HepG2 (cell line): ENCODE measurements at regions not wholly inside any gene's neighbourhood (a gene's known extent, or its start where the extent isn't known, plus 50 kb on each side); places are given as distances from the start of the nearest gene placed in this dataset.

Source experiments
- ATAC-seq: fragments of 200-7000 bp; cut with Tn5 transposase; 3 replicates; pipeline ENCODE4 v1.9.1; 2020; ENCODE audit warnings: mild to moderate bottlenecking, moderate library complexity
- BruUV-seq: library from RNA; stranded (reverse); fragments of 400-500 nt; replicated peaks from 2 replicates; lab custom pipeline; 2021; lab: Mats Ljungman, UMichigan
- CTCF ChIA-PET: fragments of 300-600 bp; formaldehyde crosslinking; extraction: SDS; loops from one replicate; lab custom pipeline; 2021; ENCODE audit warnings: low total read pairs, inconsistent platforms, low intra/inter-chr PET ratio; lab: Yijun Ruan, JAX
- POLR2A ChIA-PET: fragments of 350-600 bp; sonication (Branson Sonifier 250); formaldehyde crosslinking; loops from one replicate; lab custom pipeline; 2020; ENCODE audit warnings: antibody characterized with exemption, inconsistent platforms; lab: Yijun Ruan, JAX
- DNase-seq: peaks from one replicate; pipeline ENCODE4 v3.0.0-alpha.2; 2015; ENCODE audit warnings: low spot score
- FAIRE-seq: peaks from 3 replicates; lab custom pipeline; 2011; peaks lifted over from hg19 to GRCh38; lab: Jason Lieb, UNC
- H2AFZ ChIP-seq: one replicate; pipeline ENCODE4 v1.6.1; 2011; ENCODE audit warnings: low read length, inconsistent platforms
- H3K27ac ChIP-seq: fragments of 300-600 bp; 3 replicates; pipeline ENCODE4 v1.8.0; 2011; ENCODE audit warnings: mixed run types, mild to moderate bottlenecking, mixed read lengths, low read length, inconsistent platforms; ENCODE audit not compliant: insufficient read depth; ENCODE audit errors: extremely low read length
- H3K27me3 ChIP-seq, 2 experiments: fragments of 200-600 bp in 1 of 2; 2 replicates in 1 of 2; 3 replicates in 1 of 2; pipeline versions ENCODE4 v1.6.0 to v1.8.0; 2011; ENCODE audit warnings: low read length in 2 of 2, mild to moderate bottlenecking in 2 of 2, moderate library complexity in 2 of 2, inconsistent platforms in 1 of 2; ENCODE audit not compliant: insufficient read depth in 2 of 2, control insufficient read depth in 1 of 2
- H3K36me3 ChIP-seq, 2 experiments: fragments of 200-600 bp in 1 of 2; replicated peaks in 1 of 2; 2 replicates in 1 of 2; 3 replicates in 1 of 2; pipeline versions ENCODE4 v1.5.1 to v1.8.0; 2011; ENCODE audit warnings: low read length in 2 of 2, inconsistent platforms in 1 of 2; ENCODE audit not compliant: insufficient read depth in 2 of 2, control insufficient read depth in 1 of 2
- H3K4me1 ChIP-seq: 2 replicates; pipeline ENCODE4 v1.5.1; 2012; ENCODE audit warnings: low read length, inconsistent platforms; ENCODE audit not compliant: insufficient read depth
- H3K4me2 ChIP-seq: 2 replicates; pipeline ENCODE4 v1.6.0; 2011; ENCODE audit warnings: low read depth, low read length, inconsistent platforms
- H3K4me3 ChIP-seq, 3 experiments: fragments of 200-600 bp in 1 of 3; sonication (generic), shearing (Covaris generic) in 1 of 3; replicated peaks in 1 of 3; 2 replicates each; pipeline ENCODE4 v1.5.1; 2011 to 2016; ENCODE audit warnings: low read length in 3 of 3, inconsistent platforms in 2 of 3, low read depth in 2 of 3, mild to moderate bottlenecking in 2 of 3, control low read depth in 1 of 3, mixed read lengths in 1 of 3; ENCODE audit not compliant: insufficient read depth in 1 of 3
- H3K79me2 ChIP-seq: one replicate; pipeline ENCODE4 v1.6.1; 2011; ENCODE audit warnings: low read length, inconsistent platforms; ENCODE audit not compliant: insufficient read depth
- H3K9ac ChIP-seq: 2 replicates; pipeline ENCODE4 v1.6.0; 2011; ENCODE audit warnings: mild to moderate bottlenecking, low read depth, low read length, inconsistent platforms; ENCODE audit not compliant: insufficient read depth
- H3K9me3 ChIP-seq: 2 replicates; pipeline ENCODE4 v1.5.1; 2012; ENCODE audit warnings: mild to moderate bottlenecking, low read length
- H4K20me1 ChIP-seq: 2 replicates; pipeline ENCODE4 v1.6.0; 2011; ENCODE audit warnings: inconsistent platforms, mild to moderate bottlenecking, low read length, moderate library complexity; ENCODE audit not compliant: insufficient read depth
- EED ChIP-seq: sonication (generic); formaldehyde crosslinking; IDR thresholded peaks from 2 replicates; pipeline ENCODE4 v1.5.0; 2020; ENCODE audit warnings: mild to moderate bottlenecking, missing genetic modification reagents
- FOXA3 ChIP-seq: IDR thresholded peaks from 2 replicates; pipeline ENCODE4 v1.6.1; 2016; ENCODE audit warnings: missing genetic modification reagents, missing compliant biosample characterization
- ISX ChIP-seq: sonication (generic); formaldehyde crosslinking; conservative IDR thresholded peaks from 2 replicates; pipeline ENCODE4 v1.5.0; 2020; ENCODE audit warnings: missing genetic modification reagents
- KDM2A ChIP-seq: sonication (generic); formaldehyde crosslinking; IDR thresholded peaks from 2 replicates; pipeline ENCODE4 v1.4.0; 2020; ENCODE audit warnings: low read depth, missing genetic modification reagents, borderline replicate concordance
- PCBP1 ChIP-seq: fragments of 200-400 bp; formaldehyde crosslinking; IDR thresholded peaks from 2 replicates; pipeline ENCODE4 v1.6.1; 2017; ENCODE audit warnings: mild to moderate bottlenecking, low read depth, low read length, borderline replicate concordance
- RFX3 ChIP-seq: IDR thresholded peaks from 2 replicates; pipeline ENCODE4 v1.6.1; 2016; ENCODE audit warnings: missing biosample characterization, missing genetic modification reagents
- SOX5 ChIP-seq: IDR thresholded peaks from 2 replicates; pipeline ENCODE4 v1.6.1; 2016; ENCODE audit warnings: borderline replicate concordance
- ZNF10 ChIP-seq: sonication (generic); formaldehyde crosslinking; IDR thresholded peaks from 2 replicates; pipeline ENCODE4 v1.4.0; 2020; ENCODE audit warnings: mild to moderate bottlenecking, low read depth, missing genetic modification reagents, borderline replicate concordance
- ZNF235 ChIP-seq: sonication (generic); formaldehyde crosslinking; IDR thresholded peaks from 2 replicates; pipeline ENCODE4 v1.8.1; 2023; ENCODE audit warnings: mild to moderate bottlenecking, missing genetic modification reagents, borderline replicate concordance
- ZNF558 ChIP-seq: sonication (generic); formaldehyde crosslinking; IDR thresholded peaks from 2 replicates; pipeline ENCODE4 v1.9.0; 2022; ENCODE audit warnings: mild to moderate bottlenecking, missing genetic modification reagents, borderline replicate concordance
- ZNF7 ChIP-seq: IDR thresholded peaks from 2 replicates; pipeline ENCODE4 v1.6.1; 2016; ENCODE audit warnings: missing biosample characterization, missing genetic modification reagents
- WGBS: methylation state at CpG from one replicate; pipeline ENCODE4 v1.1.6; 2017; ENCODE audit warnings: low lambda C conversion rate; 5-methylcytosine and 5-hydroxymethylcytosine counted together
- in situ Hi-C: cut with HindIII; loops from 2 replicates; pipeline ENCODE4 v1.10.0; 2017; ENCODE audit warnings: low pct_unique_long_range_greater_than_20kb; ENCODE audit not compliant: extremely low pct_ligation_motif_present
- intact Hi-C: fragments of 100-400 bp; cut with micrococcal nuclease; formaldehyde crosslinking; loops from one replicate; pipeline ENCODE4 v1.10.0; 2022; ENCODE audit not compliant: unreplicated experiment
- TF ChIP-seq, protein P1 (sequence below): sonication (generic); formaldehyde crosslinking; IDR thresholded peaks from 2 replicates; pipeline ENCODE4 v1.8.0; 2022; ENCODE audit warnings: mild to moderate bottlenecking, missing genetic modification reagents
- TF ChIP-seq, protein P2 (sequence below): sonication (generic); formaldehyde crosslinking; IDR thresholded peaks from 2 replicates; pipeline ENCODE4 v1.5.0; 2020; ENCODE audit warnings: missing genetic modification reagents
- TF ChIP-seq, protein P3 (sequence below): sonication (generic); formaldehyde crosslinking; IDR thresholded peaks from 2 replicates; pipeline ENCODE4 v1.5.1; 2020; ENCODE audit warnings: missing genetic modification reagents, mild to moderate bottlenecking, borderline replicate concordance
- TF ChIP-seq, protein P4 (sequence below): sonication (generic); formaldehyde crosslinking; IDR thresholded peaks from 2 replicates; pipeline ENCODE4 v1.4.0; 2020; ENCODE audit warnings: missing genetic modification reagents, borderline replicate concordance

DNA sequence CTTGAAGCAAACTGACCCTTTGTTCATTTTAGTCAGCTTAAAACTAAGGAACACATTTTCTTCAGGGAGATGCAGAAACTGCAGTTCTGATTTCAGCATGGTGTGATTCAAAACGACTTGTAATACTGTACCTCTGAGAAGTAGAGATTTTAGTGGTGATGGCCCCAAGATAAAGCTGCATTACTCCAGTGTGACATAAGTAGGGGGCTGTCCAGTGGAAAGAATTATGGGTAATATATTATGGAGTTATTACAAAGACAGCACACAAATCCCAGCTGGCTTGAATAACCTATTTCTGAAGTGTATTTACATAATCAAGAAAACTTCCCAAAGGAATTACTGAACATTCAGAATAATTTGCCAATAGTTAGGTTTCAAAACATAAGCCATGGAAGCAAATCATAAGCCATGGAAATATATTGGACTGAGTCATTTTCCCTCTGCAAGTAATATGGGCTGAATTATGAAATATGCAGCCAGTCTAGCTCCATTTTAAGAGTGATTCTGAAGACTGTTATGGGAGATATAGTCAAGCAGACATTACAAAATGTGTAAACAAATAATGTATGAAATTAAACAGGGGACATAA is 133.7 kb upstream of the FBXL17 start:
- ATAC-seq, result no peak
- in situ Hi-C loops, result no loop called here

More for the DNA sequence above, 133.7 kb upstream of the FBXL17 start:
- Histone ChIP-seq H3K79me2 (no peaks in the 10 kb centered on the region), H3K4me2 (no peak overlapping the region), H3K27ac (no peak overlapping the region), H3K9ac (no peak overlapping the region), H3K9me3 (no peaks in the 10 kb centered on the region), H3K36me3 (no peaks in the 10 kb centered on the region), H4K20me1 (no peaks in the 10 kb centered on the region), H2AFZ (no peak overlapping the region), H3K4me1 (no peaks in the 10 kb centered on the region), H3K4me3 (no peak overlapping the region), H3K27me3 (no peaks in the 10 kb centered on the region)
- DNase-seq, result no peak
- BruUV-seq, result no TSS peak
- TF ChIP-seq ZNF10 (CRISPR knock-in tag) (no peak), RFX3 (CRISPR knock-in tag) (no peak), ZNF235 (no peak), KDM2A (CRISPR knock-in tag) (no peak), ZNF558 (no peak), EED (CRISPR knock-in tag) (no peak), PCBP1 (no peak), ZNF7 (CRISPR knock-in tag) (no peak), FOXA3 (CRISPR knock-in tag) (no peak), ISX (CRISPR knock-in tag) (no peak), SOX5 (CRISPR knock-in tag) (no peak)
- TF ChIP-seq, protein P1, sequence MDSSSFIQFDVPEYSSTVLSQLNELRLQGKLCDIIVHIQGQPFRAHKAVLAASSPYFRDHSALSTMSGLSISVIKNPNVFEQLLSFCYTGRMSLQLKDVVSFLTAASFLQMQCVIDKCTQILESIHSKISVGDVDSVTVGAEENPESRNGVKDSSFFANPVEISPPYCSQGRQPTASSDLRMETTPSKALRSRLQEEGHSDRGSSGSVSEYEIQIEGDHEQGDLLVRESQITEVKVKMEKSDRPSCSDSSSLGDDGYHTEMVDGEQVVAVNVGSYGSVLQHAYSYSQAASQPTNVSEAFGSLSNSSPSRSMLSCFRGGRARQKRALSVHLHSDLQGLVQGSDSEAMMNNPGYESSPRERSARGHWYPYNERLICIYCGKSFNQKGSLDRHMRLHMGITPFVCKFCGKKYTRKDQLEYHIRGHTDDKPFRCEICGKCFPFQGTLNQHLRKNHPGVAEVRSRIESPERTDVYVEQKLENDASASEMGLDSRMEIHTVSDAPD, result no peak
- TF ChIP-seq, protein P2, sequence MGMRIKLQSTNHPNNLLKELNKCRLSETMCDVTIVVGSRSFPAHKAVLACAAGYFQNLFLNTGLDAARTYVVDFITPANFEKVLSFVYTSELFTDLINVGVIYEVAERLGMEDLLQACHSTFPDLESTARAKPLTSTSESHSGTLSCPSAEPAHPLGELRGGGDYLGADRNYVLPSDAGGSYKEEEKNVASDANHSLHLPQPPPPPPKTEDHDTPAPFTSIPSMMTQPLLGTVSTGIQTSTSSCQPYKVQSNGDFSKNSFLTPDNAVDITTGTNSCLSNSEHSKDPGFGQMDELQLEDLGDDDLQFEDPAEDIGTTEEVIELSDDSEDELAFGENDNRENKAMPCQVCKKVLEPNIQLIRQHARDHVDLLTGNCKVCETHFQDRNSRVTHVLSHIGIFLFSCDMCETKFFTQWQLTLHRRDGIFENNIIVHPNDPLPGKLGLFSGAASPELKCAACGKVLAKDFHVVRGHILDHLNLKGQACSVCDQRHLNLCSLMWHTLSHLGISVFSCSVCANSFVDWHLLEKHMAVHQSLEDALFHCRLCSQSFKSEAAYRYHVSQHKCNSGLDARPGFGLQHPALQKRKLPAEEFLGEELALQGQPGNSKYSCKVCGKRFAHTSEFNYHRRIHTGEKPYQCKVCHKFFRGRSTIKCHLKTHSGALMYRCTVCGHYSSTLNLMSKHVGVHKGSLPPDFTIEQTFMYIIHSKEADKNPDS, result no peak
- TF ChIP-seq, protein P3, sequence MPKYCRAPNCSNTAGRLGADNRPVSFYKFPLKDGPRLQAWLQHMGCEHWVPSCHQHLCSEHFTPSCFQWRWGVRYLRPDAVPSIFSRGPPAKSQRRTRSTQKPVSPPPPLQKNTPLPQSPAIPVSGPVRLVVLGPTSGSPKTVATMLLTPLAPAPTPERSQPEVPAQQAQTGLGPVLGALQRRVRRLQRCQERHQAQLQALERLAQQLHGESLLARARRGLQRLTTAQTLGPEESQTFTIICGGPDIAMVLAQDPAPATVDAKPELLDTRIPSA (CRISPR knock-in tag), result no peak
- TF ChIP-seq, protein P4, sequence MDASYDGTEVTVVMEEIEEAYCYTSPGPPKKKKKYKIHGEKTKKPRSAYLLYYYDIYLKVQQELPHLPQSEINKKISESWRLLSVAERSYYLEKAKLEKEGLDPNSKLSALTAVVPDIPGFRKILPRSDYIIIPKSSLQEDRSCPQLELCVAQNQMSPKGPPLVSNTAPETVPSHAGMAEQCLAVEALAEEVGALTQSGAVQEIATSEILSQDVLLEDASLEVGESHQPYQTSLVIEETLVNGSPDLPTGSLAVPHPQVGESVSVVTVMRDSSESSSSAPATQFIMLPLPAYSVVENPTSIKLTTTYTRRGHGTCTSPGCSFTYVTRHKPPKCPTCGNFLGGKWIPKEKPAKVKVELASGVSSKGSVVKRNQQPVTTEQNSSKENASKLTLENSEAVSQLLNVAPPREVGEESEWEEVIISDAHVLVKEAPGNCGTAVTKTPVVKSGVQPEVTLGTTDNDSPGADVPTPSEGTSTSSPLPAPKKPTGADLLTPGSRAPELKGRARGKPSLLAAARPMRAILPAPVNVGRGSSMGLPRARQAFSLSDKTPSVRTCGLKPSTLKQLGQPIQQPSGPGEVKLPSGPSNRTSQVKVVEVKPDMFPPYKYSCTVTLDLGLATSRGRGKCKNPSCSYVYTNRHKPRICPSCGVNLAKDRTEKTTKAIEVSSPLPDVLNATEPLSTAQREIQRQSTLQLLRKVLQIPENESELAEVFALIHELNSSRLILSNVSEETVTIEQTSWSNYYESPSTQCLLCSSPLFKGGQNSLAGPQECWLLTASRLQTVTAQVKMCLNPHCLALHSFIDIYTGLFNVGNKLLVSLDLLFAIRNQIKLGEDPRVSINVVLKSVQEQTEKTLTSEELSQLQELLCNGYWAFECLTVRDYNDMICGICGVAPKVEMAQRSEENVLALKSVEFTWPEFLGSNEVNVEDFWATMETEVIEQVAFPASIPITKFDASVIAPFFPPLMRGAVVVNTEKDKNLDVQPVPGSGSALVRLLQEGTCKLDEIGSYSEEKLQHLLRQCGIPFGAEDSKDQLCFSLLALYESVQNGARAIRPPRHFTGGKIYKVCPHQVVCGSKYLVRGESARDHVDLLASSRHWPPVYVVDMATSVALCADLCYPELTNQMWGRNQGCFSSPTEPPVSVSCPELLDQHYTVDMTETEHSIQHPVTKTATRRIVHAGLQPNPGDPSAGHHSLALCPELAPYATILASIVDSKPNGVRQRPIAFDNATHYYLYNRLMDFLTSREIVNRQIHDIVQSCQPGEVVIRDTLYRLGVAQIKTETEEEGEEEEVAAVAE, result no peak
- intact Hi-C loops, result no loop called here
- FAIRE-seq, result no peak
- CTCF ChIA-PET, result no interaction called here
- POLR2A ChIA-PET, result no interaction called here
- 0% methylated on average over 1 of the region's 1 CpG for WGBS
